ENCODE measurements at regions not wholly inside any gene's neighbourhood (a gene's known extent, or its start where the extent isn't known, plus 50 kb on each side); places are given as distances from the start of the nearest gene placed in this dataset.

- WGBS, 2 donors: 95 to 98% methylated on average over 1 of the region's 1 CpG
- no peak for TF ChIP-seq POLR2A (IDR thresholded peaks at IDR 0.05)
- TF ChIP-seq, protein P1, sequence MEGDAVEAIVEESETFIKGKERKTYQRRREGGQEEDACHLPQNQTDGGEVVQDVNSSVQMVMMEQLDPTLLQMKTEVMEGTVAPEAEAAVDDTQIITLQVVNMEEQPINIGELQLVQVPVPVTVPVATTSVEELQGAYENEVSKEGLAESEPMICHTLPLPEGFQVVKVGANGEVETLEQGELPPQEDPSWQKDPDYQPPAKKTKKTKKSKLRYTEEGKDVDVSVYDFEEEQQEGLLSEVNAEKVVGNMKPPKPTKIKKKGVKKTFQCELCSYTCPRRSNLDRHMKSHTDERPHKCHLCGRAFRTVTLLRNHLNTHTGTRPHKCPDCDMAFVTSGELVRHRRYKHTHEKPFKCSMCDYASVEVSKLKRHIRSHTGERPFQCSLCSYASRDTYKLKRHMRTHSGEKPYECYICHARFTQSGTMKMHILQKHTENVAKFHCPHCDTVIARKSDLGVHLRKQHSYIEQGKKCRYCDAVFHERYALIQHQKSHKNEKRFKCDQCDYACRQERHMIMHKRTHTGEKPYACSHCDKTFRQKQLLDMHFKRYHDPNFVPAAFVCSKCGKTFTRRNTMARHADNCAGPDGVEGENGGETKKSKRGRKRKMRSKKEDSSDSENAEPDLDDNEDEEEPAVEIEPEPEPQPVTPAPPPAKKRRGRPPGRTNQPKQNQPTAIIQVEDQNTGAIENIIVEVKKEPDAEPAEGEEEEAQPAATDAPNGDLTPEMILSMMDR (IDR thresholded peaks at IDR 0.05): no peak
- no peak for TF ChIP-seq EP300 (IDR thresholded peaks at IDR 0.05)
- Histone ChIP-seq H3K4me3 (no peak overlapping the region), H3K36me3 (no peaks in the 10 kb centered on the region), H3K27me3 (no peaks in the 10 kb centered on the region), H3K4me1 (no peaks in the 10 kb centered on the region), H3K27ac (no peak overlapping the region), H3K9me3 (no peaks in the 10 kb centered on the region)
- DNase-seq (ENCODE audit: low spot score in 2 of 2): no peak
Measured at GRCh38 chr2:14132386-14132785, 500.1 kb upstream of the LRATD1 start.

- no peaks in the 10 kb centered on the region for H3K9me3 ChIP-seq
- no peaks in the 10 kb centered on the region for H3K27me3 ChIP-seq
- no peak for DNase-seq (ENCODE audit: low spot score in 2 of 2)
- 59 to 66% methylated on average over 3 of the region's 3 CpGs for WGBS, 2 donors
- H3K4me1 ChIP-seq: no peaks in the 10 kb centered on the region
- H3K4me3 ChIP-seq: no peak overlapping the region
- no peak overlapping the region for H3K27ac ChIP-seq
- no peaks in the 10 kb centered on the region for H3K36me3 ChIP-seq
- TF ChIP-seq, protein P1 (IDR thresholded peaks at IDR 0.05): no peak
- TF ChIP-seq EP300 (IDR thresholded peaks at IDR 0.05) (no peak), POLR2A (IDR thresholded peaks at IDR 0.05) (no peak)
Measured at GRCh38 chr2:14134771-14135170, 497.7 kb upstream of the LRATD1 start.

- Histone ChIP-seq H3K9me3 (no peaks in the 10 kb centered on the region), H3K4me1 (no peaks in the 10 kb centered on the region), H3K4me3 (no peak overlapping the region), H3K27me3 (no peaks in the 10 kb centered on the region), H3K36me3 (no peaks in the 10 kb centered on the region), H3K27ac (no peak overlapping the region)
- DNase-seq (ENCODE audit: low spot score in 2 of 2): no peak
- TF ChIP-seq, protein P1 (IDR thresholded peaks at IDR 0.05): no peak
- no peak for TF ChIP-seq POLR2A (IDR thresholded peaks at IDR 0.05)
- no peak for TF ChIP-seq EP300 (IDR thresholded peaks at IDR 0.05)
- 90 to 98% methylated on average over 2 of the region's 2 CpGs for WGBS, 2 donors
Measured at GRCh38 chr2:14136030-14136429, 496.5 kb upstream of the LRATD1 start.

DNA sequence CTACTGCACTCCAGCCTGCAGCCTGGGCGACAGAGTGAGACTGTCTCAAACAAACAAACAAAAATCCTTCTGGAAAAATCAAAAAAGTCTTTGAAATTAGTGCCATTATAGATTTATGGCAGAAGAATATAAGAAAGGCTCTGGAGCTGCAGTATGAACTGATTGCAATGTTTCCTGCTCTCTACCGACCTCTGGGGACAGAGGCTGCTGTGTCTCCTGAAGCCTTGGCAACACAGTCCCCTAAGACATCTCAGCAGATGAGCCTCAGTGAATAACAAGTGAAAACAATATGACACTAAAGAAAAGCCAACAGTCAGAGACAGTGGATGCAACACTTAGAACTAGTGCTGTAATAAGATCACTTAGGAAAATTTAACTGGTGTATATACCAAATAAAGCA lies 494.9 kb upstream of the LRATD1 start:
- H3K27me3 ChIP-seq: no peaks in the 10 kb centered on the region
- WGBS, 2 donors: 34 to 51% methylated on average over 2 of the region's 2 CpGs
- H3K27ac ChIP-seq: no peak overlapping the region
- no peak for DNase-seq (ENCODE audit: low spot score in 2 of 2)
- TF ChIP-seq POLR2A (IDR thresholded peaks at IDR 0.05) (no peak), EP300 (IDR thresholded peaks at IDR 0.05) (no peak)
- TF ChIP-seq, protein P1 (IDR thresholded peaks at IDR 0.05): no peak
- H3K4me3 ChIP-seq: no peak overlapping the region
- H3K9me3 ChIP-seq: no peaks in the 10 kb centered on the region
- no peaks in the 10 kb centered on the region for H3K36me3 ChIP-seq
- H3K4me1 ChIP-seq: no peaks in the 10 kb centered on the region

- no peaks in the 10 kb centered on the region for H3K27me3 ChIP-seq
- H3K9me3 ChIP-seq: no peaks in the 10 kb centered on the region
- no peaks in the 10 kb centered on the region for H3K4me1 ChIP-seq
- no peaks in the 10 kb centered on the region for H3K36me3 ChIP-seq
- H3K4me3 ChIP-seq: no peak overlapping the region
- no peak for DNase-seq (ENCODE audit: low spot score in 2 of 2)
- WGBS, 2 donors: 81 to 83% methylated on average over 6 of the region's 6 CpGs
- no peak overlapping the region for H3K27ac ChIP-seq
- TF ChIP-seq POLR2A (IDR thresholded peaks at IDR 0.05) (no peak), EP300 (IDR thresholded peaks at IDR 0.05) (no peak)
- TF ChIP-seq, protein P1 (IDR thresholded peaks at IDR 0.05): no peak
Measured at GRCh38 chr2:14140009-14140550, 492.4 kb upstream of the LRATD1 start.

Measured in tibial nerve (tissue), 4 donors.